ENCODE measurements at regions not wholly inside any gene's neighbourhood (a gene's known extent, or its start where the extent isn't known, plus 50 kb on each side); places are given as distances from the start of the nearest gene placed in this dataset.

DNA sequence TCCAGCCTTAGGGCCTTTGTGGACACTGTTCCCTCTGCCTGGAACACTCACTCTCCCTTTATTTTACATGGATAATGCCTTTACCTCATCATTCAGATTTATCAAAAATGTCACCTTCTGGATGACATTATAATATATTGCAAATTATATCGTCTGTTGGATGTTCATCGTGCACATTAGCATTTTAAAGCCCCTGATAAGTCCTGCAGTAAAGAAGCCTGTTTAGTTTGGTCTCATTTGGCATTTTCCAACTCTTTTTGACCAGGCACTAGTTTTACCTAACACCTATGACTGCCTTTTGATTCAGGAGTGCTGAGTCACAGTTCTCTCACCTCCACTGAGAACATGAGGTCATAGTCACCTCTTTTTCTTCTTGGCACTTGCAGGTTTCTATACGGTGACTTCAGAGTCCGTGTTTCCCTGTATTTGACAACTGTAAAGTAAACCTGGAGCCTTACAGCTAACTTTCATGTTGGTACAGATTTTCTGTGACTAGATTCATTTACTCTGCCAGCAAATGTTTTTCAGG, 57.7 kb upstream of the STC2 start:
- H3K4me3 ChIP-seq: no peak overlapping the region
- no peaks in the 10 kb centered on the region for H4K20me1 ChIP-seq
- H3K27me3 ChIP-seq: no peaks in the 10 kb centered on the region
- TF ChIP-seq Cebpa-rat (IDR thresholded peaks at IDR 0.05): no peak
- no peak overlapping the region for H3K4me2 ChIP-seq
- H3K9ac ChIP-seq: no peak overlapping the region
- no peaks in the 10 kb centered on the region for H3K36me3 ChIP-seq
- peaks cover 0 to 22% (median 7%) of the 10 kb centered on the region in 10 experiments; a peak in 11 of 20 replicates for H3K4me1 ChIP-seq
- H3K27ac ChIP-seq: no peak overlapping the region
- no peaks in the 10 kb centered on the region for H3K9me3 ChIP-seq (replicated peaks in 1 of 11)

DNA sequence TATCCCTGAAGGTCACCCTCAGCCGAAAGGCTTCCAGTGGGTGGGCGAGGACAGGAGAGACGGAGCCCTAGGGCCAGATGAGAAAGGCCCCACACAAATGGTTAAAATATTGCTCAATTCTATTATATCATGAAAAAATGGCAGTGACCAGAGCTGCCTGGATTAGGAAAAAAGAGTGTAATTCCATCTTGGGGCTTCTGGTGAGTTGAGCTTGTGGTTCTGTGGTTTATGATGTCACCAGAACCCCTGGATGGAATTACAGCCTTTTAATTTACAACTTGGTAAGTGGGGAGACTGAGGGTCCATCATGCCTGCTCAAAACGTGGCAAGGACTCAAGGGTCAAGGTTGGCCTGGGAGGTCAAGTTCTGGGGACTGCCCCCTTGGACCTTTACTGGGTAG, 55.5 kb upstream of the STC2 start:
- no peak overlapping the region for H3K27ac ChIP-seq
- H3K27me3 ChIP-seq: no peaks in the 10 kb centered on the region
- peaks cover 0 to 4% (median 0%) of the 10 kb centered on the region in 11 experiments; a peak in 2 of 22 replicates for H3K9me3 ChIP-seq (replicated peaks in 1 of 11)
- peaks cover 0 to 7% (median 0%) of the 10 kb centered on the region in 10 experiments; a peak in 6 of 20 replicates for H3K4me1 ChIP-seq
- H3K4me2 ChIP-seq: peak overlapping the region in 4 of 11 experiments; percentile 13 to 36 (median 23); a peak in 5 of 22 replicates
- TF ChIP-seq Cebpa-rat (IDR thresholded peaks at IDR 0.05): no peak
- H3K4me3 ChIP-seq: no peak overlapping the region
- no peak overlapping the region for H3K9ac ChIP-seq
- H4K20me1 ChIP-seq: no peaks in the 10 kb centered on the region
- H3K36me3 ChIP-seq: no peaks in the 10 kb centered on the region

DNA sequence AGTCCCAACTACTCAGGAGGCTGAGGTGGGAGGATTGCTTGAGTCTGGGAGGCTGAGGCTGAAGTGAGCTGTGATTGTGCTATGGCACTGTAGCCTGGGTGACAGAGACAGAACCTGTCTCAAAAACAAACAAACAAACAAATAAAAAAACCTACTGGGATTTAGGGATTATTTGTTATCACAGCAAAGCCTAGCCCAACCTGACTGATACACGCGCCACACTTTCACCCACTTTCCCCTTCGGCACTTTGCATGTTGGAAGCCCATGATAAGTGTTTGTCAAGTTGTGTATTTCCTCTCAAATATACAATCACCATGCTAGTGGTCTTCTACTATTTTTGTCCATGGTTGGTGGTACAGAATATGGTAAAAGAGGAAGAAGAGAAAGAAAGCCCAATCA, 50.5 kb upstream of the STC2 start:
- Histone ChIP-seq H4K20me1 (no peaks in the 10 kb centered on the region), H3K36me3 (no peaks in the 10 kb centered on the region), H3K27ac (no peak overlapping the region), H3K4me1 (peaks cover 0 to 10% (median 2%) of the 10 kb centered on the region in 10 experiments; a peak in 10 of 20 replicates), H3K9me3 (replicated peaks in 1 of 11) (peaks cover 0 to 9% (median 0%) of the 10 kb centered on the region in 11 experiments; a peak in 2 of 22 replicates), H3K27me3 (no peaks in the 10 kb centered on the region), H3K9ac (no peak overlapping the region), H3K4me3 (no peak overlapping the region), H3K4me2 (no peak overlapping the region)
- TF ChIP-seq Cebpa-rat (IDR thresholded peaks at IDR 0.05): no peak

Data from BLaER1 treated with 17β-estradiol and CSF1 and Interleukin-3, amounts not matched to agents 10 nM and 100 nM (cell line).